ENCODE measurements at regions not wholly inside any gene's neighbourhood (a gene's known extent, or its start where the extent isn't known, plus 50 kb on each side); places are given as distances from the start of the nearest gene placed in this dataset.

DNA sequence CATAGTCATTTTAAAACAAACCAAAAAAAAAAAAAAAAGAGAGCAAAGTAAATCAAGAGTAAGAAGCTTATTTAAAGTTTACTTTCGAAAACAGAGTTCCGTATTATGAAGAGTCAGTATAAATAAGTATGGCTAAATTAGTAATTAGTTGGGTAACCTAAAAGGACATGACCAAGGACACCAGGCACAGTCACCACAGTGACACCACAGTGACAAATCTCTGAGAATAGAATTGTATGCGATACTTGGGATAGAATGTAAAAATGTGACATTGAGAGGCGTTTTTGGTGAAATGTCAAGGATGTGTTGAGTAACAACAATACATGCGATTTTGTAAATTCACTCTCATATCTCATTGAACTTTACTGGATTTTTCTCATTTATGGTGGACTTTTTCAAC, 150.9 kb upstream of the SPEF2 start:
- H3K4me1 ChIP-seq: peaks cover 0 to 2% (median 0%) of the 10 kb centered on the region in 3 donors
- 85 to 95% methylated on average over 5 of the region's 5 CpGs for WGBS, 2 donors
- ATAC-seq (no peak), FAIRE-seq (no peak), DNase-seq (no peak)
- H3K4me3 ChIP-seq: no peak overlapping the region
- no peak overlapping the region for H3K27ac ChIP-seq
- H3K9me3 ChIP-seq: no peaks in the 10 kb centered on the region
- H3K36me3 ChIP-seq: no peaks in the 10 kb centered on the region
- H3K27me3 ChIP-seq: no peaks in the 10 kb centered on the region
- intact Hi-C loops (cut with DNase I): no loop called here
- TF ChIP-seq, protein P1, sequence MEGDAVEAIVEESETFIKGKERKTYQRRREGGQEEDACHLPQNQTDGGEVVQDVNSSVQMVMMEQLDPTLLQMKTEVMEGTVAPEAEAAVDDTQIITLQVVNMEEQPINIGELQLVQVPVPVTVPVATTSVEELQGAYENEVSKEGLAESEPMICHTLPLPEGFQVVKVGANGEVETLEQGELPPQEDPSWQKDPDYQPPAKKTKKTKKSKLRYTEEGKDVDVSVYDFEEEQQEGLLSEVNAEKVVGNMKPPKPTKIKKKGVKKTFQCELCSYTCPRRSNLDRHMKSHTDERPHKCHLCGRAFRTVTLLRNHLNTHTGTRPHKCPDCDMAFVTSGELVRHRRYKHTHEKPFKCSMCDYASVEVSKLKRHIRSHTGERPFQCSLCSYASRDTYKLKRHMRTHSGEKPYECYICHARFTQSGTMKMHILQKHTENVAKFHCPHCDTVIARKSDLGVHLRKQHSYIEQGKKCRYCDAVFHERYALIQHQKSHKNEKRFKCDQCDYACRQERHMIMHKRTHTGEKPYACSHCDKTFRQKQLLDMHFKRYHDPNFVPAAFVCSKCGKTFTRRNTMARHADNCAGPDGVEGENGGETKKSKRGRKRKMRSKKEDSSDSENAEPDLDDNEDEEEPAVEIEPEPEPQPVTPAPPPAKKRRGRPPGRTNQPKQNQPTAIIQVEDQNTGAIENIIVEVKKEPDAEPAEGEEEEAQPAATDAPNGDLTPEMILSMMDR (IDR thresholded peaks at IDR 0.05): no peak

DNA sequence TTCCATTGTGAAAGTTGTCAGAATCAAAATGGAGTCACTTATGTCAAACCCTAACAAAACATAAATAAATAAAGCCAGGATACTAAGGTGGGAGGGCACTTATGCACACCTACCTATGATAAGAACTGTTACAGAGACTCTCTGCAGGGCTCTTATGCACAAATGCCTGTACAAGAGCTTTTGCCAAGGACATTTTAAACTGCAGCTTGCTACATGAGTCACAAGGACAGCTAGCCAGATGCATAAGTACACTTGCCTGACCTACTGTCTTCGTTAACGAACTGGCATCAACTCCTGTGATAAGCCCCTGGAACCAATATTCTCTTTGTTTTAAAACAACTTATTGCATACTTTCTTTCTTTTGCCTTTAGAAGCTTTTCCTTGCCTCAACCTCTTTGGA, 152.9 kb upstream of the SPEF2 start:
- H3K27me3 ChIP-seq: no peaks in the 10 kb centered on the region
- H3K4me1 ChIP-seq: no peaks in the 10 kb centered on the region
- no peak overlapping the region for H3K4me3 ChIP-seq
- no peak for DNase-seq
- H3K36me3 ChIP-seq: no peaks in the 10 kb centered on the region
- FAIRE-seq: no peak
- TF ChIP-seq, protein P1 (IDR thresholded peaks at IDR 0.05): no peak
- intact Hi-C loops (cut with DNase I): no loop called here
- H3K9me3 ChIP-seq: no peaks in the 10 kb centered on the region
- ATAC-seq: no peak
- WGBS, 2 donors: 74 to 89% methylated on average over 2 of the region's 2 CpGs
- no peak overlapping the region for H3K27ac ChIP-seq

DNA sequence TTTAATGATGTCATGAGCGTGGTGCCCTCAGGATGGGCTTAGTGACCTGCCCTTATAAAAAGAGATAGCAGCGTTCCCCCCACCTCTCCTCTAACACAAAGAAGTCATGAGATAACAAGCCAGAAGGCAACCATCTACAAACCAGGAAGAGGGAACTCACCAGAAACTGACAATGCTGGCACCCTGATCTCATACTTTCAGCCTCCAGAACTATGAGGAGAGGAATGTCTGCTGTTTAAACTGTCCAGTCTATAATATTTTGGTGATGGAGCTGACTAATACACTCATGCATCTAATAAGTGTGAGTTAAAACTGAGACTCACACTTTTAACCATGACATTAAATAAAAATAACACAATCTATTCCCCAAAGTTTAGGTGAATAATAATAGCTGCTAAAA, 156.1 kb upstream of the SPEF2 start:
- Histone ChIP-seq H3K27me3 (no peaks in the 10 kb centered on the region), H3K9me3 (no peaks in the 10 kb centered on the region), H3K4me1 (no peaks in the 10 kb centered on the region), H3K4me3 (no peak overlapping the region), H3K27ac (no peak overlapping the region), H3K36me3 (no peaks in the 10 kb centered on the region)
- WGBS, 2 donors: 71 to 72% methylated on average over 2 of the region's 2 CpGs
- DNase-seq: no peak
- intact Hi-C loops (cut with DNase I): no loop called here
- ATAC-seq: no peak
- no peak for FAIRE-seq
- TF ChIP-seq, protein P1 (IDR thresholded peaks at IDR 0.05): no peak

DNA sequence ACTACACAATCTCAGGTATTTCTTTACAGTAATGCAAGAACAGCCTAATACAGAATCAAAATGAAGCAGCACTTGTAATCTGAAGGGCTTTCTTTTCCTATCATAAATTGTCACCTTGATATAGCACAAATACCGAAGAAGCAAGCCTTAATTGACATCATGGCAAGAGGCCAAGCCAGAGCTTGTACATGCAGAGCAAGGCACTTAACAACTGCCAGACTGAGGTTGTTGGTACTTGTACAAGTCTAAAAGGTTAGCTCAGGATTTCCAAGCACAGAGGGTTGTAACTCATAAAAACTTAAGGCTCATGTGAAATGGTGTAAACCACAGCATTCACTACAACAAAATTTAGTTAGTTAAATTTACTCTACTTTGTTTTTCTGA, 158.8 kb upstream of the SPEF2 start:
- DNase-seq (peak in 4 of 6 donors; percentile 16 to 26 (median 21)), ATAC-seq (peak in 2 of 4 donors; percentile 42 to 54), FAIRE-seq (no peak)
- no peaks in the 10 kb centered on the region for H3K27me3 ChIP-seq
- H3K9me3 ChIP-seq: no peaks in the 10 kb centered on the region
- intact Hi-C loops (cut with DNase I): no loop called here
- no peak overlapping the region for H3K27ac ChIP-seq
- whole genome bisulfite sequencing, 2 donors: 3% methylated on average over 1 of the region's 1 CpG
- no peaks in the 10 kb centered on the region for H3K4me1 ChIP-seq
- TF ChIP-seq, protein P1 (IDR thresholded peaks at IDR 0.05): no peak
- H3K4me3 ChIP-seq: no peak overlapping the region
- H3K36me3 ChIP-seq: no peaks in the 10 kb centered on the region

DNA sequence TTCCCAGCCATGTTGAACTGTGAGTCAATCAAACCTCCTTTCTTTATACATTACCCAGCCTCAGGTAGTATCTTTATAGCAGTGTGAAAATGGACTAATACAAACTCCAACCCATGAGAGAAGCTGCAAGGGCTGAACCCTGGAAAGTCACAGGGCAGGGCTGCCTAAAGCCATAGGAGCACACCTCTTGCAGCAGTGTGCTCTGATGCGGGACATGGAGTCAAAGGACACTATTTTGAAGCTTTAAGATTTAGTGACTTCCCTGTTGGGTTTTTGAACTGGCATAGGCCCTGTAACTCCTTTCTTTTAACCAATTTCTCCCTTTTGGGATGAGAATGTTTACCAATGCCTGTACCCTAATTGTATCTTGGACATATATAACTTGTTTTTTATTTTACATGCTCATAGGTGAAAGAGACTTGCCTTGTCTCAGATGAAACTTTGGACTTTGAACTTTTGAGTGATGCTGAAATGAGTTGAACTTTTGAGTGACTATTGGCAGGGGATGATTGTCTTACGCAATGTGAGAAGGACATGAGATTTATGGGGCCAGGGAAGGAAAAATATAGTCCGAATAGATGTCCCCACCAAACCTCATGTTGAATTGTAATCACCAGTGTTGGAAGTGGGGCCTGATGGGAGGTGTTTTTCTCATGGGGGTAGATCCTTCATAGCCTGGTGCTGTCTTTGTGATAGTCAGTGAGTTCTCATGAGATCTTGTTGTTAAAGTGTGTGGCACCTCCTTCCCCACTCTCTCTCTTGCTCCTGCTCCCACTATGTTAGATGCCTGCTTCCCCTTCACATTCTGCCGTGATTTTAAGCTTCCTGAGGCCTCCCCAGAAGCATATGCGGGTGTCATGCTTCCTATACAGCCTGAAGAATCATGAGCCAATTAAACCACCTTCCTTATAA, 159.5 kb upstream of the SPEF2 start:
- H3K27me3 ChIP-seq: no peaks in the 10 kb centered on the region
- TF ChIP-seq, protein P1 (IDR thresholded peaks at IDR 0.05): no peak
- 74 to 83% methylated on average over 5 of the region's 5 CpGs for WGBS, 2 donors
- no peaks in the 10 kb centered on the region for H3K9me3 ChIP-seq
- FAIRE-seq: no peak
- H3K36me3 ChIP-seq: no peaks in the 10 kb centered on the region
- intact Hi-C loops (cut with DNase I): no loop called here
- no peak for DNase-seq
- H3K4me1 ChIP-seq: no peaks in the 10 kb centered on the region
- ATAC-seq: no peak
- H3K27ac ChIP-seq: no peak overlapping the region
- H3K4me3 ChIP-seq: no peak overlapping the region
